ENCODE measurements at regions not wholly inside any gene's neighbourhood (a gene's known extent, or its start where the extent isn't known, plus 50 kb on each side); places are given as distances from the start of the nearest gene placed in this dataset.

DNA sequence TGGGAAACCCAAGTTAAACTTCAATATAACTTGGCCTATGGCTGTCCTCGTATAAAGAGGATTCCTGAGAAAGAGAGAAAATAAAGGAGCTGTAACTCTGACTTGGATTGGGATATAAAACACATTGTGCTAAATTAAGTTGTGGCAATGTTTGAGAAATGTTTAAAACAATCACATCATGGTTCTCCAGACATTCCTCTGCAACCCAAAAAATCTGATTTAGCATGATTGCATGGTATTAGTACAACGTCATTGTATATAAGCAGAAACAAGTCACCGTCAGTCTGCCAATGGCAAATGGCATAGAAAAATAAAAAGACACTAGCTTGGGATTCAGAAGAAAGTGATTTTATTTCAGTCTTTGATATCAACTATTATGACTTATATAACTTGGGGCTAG, 140.2 kb upstream of the FAM83B start:
- no peaks in the 10 kb centered on the region for H3K4me1 ChIP-seq
- TF ChIP-seq POLR2AphosphoS5 (IDR thresholded peaks at IDR 0.05) = no peak
- TF ChIP-seq POLR2A (IDR thresholded peaks at IDR 0.05) = no peak
- TF ChIP-seq, protein P1, sequence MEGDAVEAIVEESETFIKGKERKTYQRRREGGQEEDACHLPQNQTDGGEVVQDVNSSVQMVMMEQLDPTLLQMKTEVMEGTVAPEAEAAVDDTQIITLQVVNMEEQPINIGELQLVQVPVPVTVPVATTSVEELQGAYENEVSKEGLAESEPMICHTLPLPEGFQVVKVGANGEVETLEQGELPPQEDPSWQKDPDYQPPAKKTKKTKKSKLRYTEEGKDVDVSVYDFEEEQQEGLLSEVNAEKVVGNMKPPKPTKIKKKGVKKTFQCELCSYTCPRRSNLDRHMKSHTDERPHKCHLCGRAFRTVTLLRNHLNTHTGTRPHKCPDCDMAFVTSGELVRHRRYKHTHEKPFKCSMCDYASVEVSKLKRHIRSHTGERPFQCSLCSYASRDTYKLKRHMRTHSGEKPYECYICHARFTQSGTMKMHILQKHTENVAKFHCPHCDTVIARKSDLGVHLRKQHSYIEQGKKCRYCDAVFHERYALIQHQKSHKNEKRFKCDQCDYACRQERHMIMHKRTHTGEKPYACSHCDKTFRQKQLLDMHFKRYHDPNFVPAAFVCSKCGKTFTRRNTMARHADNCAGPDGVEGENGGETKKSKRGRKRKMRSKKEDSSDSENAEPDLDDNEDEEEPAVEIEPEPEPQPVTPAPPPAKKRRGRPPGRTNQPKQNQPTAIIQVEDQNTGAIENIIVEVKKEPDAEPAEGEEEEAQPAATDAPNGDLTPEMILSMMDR (IDR thresholded peaks at IDR 0.05) = no peak
- no peak for TF ChIP-seq EP300 (IDR thresholded peaks at IDR 0.05)
- no peaks in the 10 kb centered on the region for H3K27me3 ChIP-seq
- H3K36me3 ChIP-seq = no peaks in the 10 kb centered on the region
- DNase-seq = no peak
- no peaks in the 10 kb centered on the region for H3K9me3 ChIP-seq
- 76 to 85% methylated on average over 3 of the region's 3 CpGs for WGBS, 2 donors
- H3K27ac ChIP-seq = no peak overlapping the region
- intact Hi-C loops (cut with DNase I) = no loop called here
- H3K4me3 ChIP-seq = no peak overlapping the region

GRCh38 chr6:54706844-54707605, 139.5 kb upstream of the FAM83B start:
- Histone ChIP-seq H3K4me1 (no peaks in the 10 kb centered on the region), H3K27ac (no peak overlapping the region), H3K9me3 (no peaks in the 10 kb centered on the region), H3K27me3 (no peaks in the 10 kb centered on the region), H3K4me3 (no peak overlapping the region), H3K36me3 (no peaks in the 10 kb centered on the region)
- WGBS, 2 donors = 91 to 92% methylated on average over 4 of the region's 4 CpGs
- no peak for TF ChIP-seq POLR2AphosphoS5 (IDR thresholded peaks at IDR 0.05)
- TF ChIP-seq, protein P1 (IDR thresholded peaks at IDR 0.05) = no peak
- no peak for TF ChIP-seq EP300 (IDR thresholded peaks at IDR 0.05)
- no peak for TF ChIP-seq POLR2A (IDR thresholded peaks at IDR 0.05)
- intact Hi-C loops (cut with DNase I) = no loop called here
- no peak for DNase-seq

DNA sequence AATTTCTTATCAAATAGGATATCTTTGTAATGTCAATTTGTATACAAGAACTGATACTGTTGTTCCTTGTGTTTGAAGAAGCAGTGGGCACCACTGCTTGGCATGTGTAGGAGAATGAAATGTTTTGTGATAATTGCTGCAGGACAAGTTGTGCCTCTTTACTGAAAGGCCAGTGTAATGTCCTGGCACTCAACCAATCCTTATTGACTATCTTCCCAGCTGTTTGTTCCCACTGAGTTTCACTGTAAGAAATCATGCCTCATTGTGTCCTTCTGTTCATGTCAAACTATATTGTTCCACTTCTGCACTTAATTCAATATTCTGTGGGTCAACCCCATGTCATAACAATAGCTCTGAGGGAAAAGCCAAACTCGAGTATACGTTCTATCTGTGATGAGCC, 136.1 kb upstream of the FAM83B start:
- H3K27me3 ChIP-seq = no peaks in the 10 kb centered on the region
- H3K9me3 ChIP-seq = no peaks in the 10 kb centered on the region
- WGBS, 2 donors = 63 to 70% methylated on average over 2 of the region's 2 CpGs
- H3K27ac ChIP-seq = no peak overlapping the region
- H3K36me3 ChIP-seq = no peaks in the 10 kb centered on the region
- no peaks in the 10 kb centered on the region for H3K4me1 ChIP-seq
- DNase-seq = no peak
- no peak overlapping the region for H3K4me3 ChIP-seq
- TF ChIP-seq POLR2A (IDR thresholded peaks at IDR 0.05) (no peak), EP300 (IDR thresholded peaks at IDR 0.05) (no peak), POLR2AphosphoS5 (IDR thresholded peaks at IDR 0.05) (no peak)
- TF ChIP-seq, protein P1 (IDR thresholded peaks at IDR 0.05) = no peak
- intact Hi-C loops (cut with DNase I) = loop anchor here (10.0 kb wide), 1 partner anchor 534 kb away; no protein-coding TSS in a partner anchor

DNA sequence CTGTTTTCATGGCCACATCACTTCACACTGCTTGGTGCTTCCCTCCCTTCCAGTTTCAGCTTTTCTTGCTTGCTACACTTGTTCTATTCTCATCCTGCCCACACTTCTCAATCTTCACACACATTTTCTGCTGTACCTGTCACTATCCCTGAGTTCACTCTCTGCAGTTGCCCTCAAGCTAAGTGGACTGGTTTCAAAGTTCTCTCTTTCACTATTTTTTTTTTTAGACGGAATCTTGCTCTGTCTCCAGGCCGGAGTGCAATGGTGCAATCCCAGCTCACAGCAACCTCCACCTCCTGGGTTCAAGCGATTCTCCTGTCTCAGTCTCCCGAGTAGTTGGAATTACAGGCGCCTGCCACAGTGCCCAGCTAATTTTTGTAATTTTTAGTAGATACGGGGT, 130.6 kb upstream of the FAM83B start:
- Histone ChIP-seq H3K27ac (no peak overlapping the region), H3K9me3 (no peaks in the 10 kb centered on the region), H3K27me3 (no peaks in the 10 kb centered on the region), H3K4me1 (no peaks in the 10 kb centered on the region), H3K4me3 (no peak overlapping the region), H3K36me3 (no peaks in the 10 kb centered on the region)
- WGBS, 2 donors = 95 to 96% methylated on average over 6 of the region's 6 CpGs
- intact Hi-C loops (cut with DNase I) = loop anchor here (5.0 to 10.0 kb wide), 2 partner anchors 351 to 529 kb away; no protein-coding TSS in a partner anchor
- no peak for TF ChIP-seq POLR2AphosphoS5 (IDR thresholded peaks at IDR 0.05)
- TF ChIP-seq, protein P1 (IDR thresholded peaks at IDR 0.05) = no peak
- TF ChIP-seq EP300 (IDR thresholded peaks at IDR 0.05) = no peak
- no peak for TF ChIP-seq POLR2A (IDR thresholded peaks at IDR 0.05)
- no peak for DNase-seq
